ENCODE measurements at regions not wholly inside any gene's neighbourhood (a gene's known extent, or its start where the extent isn't known, plus 50 kb on each side); places are given as distances from the start of the nearest gene placed in this dataset.
"Not testable (repeated sequence)": the region's sequence is repeated elsewhere in the genome, so short reads cannot be mapped to it uniquely, and the experiment has no call there.

GRCh38 chr5:91864962-91865361 is 481.8 kb upstream of the ARRDC3 start:
- no peak for DNase-seq

DNA sequence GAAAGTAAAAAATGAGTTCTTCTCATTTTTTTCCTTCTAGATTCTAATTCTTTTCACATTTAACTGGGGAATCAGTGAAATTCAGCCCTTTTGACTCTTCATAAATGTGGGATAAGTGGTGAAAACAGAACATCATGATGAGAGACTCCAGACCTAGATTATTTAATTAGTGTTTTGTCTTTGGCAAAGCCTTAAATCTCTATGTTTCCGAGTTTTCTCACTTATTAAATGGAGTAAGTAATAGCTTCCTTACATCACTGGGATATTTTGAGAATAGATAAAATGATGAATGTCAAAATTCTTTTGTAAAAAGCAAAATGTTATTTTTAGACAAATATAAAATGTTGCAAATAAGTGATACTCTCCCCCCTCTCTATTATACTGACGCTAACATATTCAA is 468.6 kb upstream of the ARRDC3 start:
- DNase-seq = no peak

GRCh38 chr5:91850031-91850430 is 466.9 kb upstream of the ARRDC3 start:
- no peak for DNase-seq

GRCh38 chr5:91849069-91849468 is 466.0 kb upstream of the ARRDC3 start:
- no peak for DNase-seq

DNA sequence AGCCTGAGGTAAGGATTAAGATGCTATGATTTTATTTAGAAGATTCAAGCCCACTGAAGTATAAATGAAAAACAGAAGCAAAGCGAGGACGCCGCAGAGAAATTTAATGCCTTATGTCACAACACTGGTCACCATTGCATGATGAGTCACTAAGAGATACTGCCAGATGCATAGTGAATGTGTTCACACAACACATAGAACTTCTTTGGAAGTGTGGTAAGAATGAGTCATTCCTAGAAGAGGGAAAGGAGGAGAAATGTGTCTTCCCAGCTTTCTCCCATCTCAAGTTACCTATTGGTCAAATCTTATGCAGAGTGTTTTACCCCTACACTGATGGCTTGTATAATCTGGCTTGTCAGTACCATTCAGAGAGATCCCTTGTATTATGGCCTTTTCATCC is 465.3 kb upstream of the ARRDC3 start:
- DNase-seq = no peak

DNA sequence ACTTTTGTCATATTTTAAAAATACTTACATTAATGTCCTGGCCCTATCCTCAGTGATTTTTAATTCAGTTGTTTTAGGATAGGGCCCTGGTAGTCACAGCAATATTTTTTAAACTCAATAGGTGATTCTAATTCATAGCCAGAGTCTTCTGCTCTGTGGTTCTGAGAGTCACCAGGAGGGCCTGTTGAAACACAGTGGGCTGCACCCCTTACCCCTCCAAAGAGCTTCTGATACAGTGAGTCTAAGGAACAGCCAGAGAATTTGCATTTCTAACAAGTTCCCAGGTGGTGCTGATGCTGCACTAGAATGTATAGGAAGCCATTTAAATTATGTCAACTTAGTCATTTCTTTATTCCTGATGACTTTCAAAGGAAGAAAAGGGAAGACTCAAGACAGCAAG is 458.3 kb upstream of the ARRDC3 start:
- DNase-seq = no peak

DNA sequence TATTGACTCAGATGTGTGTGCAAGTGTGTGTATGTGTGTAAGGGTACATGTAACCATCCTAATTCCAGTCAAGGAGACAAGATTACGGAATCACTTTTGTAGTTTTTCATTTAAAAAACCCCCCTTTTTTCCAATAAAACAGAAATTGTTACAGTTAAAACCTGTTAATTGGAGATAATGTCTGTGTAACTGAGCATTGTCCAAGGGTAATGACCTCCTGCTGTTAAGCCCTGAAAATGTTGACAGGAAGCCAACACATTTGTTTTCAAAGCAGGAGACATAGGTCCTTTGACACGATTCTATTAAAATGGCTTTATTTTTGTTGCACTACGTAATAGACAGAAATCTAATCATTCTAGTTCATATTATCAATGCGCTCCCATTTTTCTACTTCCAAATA is 457.3 kb upstream of the ARRDC3 start:
- no peak for DNase-seq

- no peak for DNase-seq
Observed at GRCh38 chr5:91839721-91840120, 456.6 kb upstream of the ARRDC3 start.

DNA sequence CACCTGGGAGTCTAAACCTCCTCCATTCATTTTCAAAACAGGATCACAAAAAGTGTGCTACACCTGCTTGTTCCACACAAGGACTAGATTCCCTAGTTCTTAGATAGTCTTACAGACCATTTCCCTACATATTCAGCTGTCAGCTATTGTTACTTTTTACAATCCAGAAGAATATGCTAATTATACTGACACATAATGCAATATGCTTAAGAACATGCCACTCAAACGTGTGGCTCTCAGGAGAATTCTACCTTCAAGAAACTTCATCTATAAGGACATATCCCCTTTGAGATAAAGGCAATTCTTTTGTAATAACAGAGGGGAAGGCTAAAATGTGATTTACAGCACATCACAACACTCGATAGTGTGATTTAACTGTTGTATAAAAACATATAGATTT is 456.1 kb upstream of the ARRDC3 start:
- no peak for DNase-seq

DNA sequence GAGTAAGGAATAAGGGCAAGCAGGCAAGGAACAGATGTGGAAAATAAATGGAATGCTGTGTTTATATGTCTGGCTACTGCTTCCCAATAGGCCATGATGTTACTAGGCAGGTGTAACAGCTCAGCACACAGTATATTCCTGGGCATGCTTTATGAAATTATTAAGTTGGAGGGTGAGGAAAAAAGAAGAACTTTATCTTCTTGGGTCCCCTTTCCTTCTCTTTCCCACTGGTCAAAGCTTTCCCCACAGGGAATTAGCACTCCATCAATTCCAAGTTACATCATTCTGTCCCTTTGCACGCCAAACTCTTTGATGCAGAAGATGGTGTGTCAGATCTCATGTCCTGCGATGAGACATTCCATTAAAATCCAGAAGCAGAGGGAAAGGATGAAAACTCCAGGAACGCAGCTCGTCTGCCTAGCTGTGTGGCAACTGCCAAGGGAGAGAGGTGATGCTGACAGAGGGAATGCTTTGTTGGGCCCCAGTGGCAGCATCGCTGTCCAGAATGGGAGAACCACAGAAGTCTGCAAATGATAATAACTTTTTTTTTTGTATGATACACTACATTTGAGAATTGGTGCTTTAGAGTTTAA is 447.3 kb upstream of the ARRDC3 start:
- no peak for DNase-seq

DNA sequence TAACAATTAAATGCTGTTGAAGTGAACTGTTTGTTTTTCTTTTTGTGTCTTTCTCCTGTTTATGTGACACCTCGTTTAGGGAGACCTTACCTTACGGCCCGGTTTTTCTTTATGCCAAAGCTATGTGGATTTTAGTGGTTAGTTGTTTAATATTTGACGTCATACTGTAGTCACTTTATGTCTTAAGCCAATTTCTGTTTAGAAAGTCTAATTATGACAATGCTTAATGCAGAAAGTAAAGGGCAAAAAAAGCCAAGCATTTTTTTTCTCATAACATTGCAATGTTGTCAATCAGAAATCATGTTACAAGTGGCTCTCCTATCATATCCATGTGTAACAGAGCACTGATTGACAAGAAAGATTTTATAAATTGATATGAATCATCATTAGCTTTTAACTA is 442.5 kb upstream of the ARRDC3 start:
- no peak for DNase-seq

DNA sequence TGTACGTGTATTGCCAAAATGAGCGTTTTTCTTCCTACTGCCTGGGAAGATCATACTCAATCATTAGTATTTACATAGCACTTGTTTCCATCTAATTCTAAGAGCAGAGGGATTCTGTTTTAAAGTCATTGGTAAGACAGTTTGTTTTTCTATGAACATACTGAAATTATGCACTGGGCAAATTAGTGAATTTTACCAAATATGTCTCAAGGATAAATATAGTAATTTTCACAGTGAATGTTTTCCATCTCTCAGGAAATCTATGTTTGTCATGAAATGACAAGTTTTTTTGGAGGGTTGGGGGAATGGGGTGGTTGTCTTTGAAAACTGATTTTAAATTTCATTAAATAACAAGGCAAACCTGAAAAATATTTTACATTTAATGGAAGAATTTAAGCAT is 441.3 kb upstream of the ARRDC3 start:
- DNase-seq = no peak

DNA sequence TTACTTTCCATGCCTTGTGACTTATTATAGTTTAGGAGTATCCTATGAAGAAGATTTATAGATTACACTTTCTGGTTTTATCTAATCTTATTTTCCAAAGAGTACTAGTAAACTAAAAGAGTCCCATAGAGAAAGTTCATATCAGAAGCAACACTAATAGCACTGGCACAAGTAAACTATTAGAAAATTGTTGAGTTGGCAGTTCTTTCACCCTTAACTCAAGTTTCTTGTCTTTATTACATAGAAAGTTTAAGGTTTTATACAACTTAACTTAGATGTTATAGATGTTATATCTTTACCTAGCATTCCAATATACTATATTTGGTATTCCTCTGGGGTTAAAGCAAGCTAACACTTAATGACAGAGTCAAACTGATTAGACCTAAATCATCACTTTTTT is 437.8 kb upstream of the ARRDC3 start:
- DNase-seq = no peak

DNA sequence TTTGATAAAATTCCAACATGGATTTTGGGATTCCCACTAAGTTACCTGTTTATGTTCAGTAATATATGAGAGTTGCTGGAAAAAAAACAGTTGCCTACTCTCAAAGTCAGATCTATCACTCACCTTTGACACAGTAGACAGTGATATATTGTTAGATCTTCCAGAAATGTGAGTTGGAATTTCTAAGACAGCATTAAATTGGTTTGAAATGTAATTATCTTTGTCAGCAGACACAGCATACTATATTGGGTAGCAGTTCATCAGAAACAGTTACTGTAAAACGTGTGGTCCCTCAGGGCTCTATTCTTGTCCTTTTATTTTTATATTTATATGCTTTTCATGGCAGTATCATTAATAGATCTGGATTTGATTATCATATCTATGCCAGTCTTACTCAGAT is 433.6 kb upstream of the ARRDC3 start:
- DNase-seq = no peak

DNA sequence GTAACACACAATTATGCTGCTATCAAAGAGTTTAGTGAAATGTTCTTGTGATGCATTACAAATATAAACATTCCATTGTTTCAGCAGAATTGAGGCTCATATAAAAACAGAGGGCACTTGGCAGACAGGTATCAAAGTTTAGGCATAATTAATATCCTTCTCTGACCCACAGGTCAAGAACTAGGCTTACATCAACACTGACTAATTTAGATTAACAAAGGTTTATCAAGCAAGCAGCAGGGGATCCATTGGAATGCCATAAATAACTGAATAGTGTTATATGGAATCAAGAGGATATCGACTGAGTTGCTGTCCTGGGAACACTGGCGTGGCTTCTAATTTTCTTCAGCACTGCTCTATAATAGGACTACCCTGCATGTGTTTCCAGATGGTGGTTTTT is 414.5 kb upstream of the ARRDC3 start:
- no peak for DNase-seq

- no peak for DNase-seq
Observed at GRCh38 chr5:91794856-91795548, 411.9 kb upstream of the ARRDC3 start.

DNA sequence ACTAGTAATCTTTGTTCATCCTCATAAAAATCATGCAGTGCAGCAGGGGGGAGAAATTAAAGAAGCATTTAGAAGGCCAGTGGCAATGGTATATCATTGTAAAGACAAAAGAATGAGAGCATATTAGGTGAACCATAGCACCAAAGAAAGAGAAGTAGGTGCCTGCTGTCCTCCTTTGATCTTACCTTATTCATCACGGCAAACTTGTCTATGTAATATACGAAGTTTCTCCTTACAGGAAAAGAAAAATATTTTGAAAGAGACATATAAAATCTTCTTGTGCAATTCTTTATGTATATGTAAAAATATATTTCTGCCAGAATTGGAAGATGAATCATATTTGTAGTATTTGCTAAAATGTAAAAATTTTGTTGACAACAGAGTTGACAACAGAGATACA is 411.3 kb upstream of the ARRDC3 start:
- no peak for DNase-seq

DNA sequence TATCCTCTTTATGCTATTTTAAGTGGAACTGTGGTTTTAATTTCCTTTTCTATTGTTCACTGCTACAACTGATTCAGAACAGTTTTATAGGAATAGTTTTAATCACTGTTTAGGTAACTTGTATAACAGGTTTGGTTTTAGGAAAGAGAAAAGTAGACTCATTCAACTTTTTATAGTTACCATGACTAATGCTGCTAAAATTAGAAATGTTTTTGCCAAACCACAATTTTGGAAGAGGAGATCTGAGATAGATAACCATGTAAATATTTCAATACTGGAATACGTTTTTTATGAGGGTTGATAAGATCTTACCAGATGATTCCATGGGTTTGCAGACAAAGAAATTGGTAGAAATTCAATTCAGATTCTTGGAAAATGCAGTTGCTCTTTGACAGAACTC is 404.6 kb upstream of the ARRDC3 start:
- DNase-seq = no peak

- DNase-seq = no peak
Observed at GRCh38 chr5:91777671-91778070, 394.6 kb upstream of the ARRDC3 start.

GRCh38 chr5:91776249-91776648 is 393.1 kb upstream of the ARRDC3 start:
- no peak for DNase-seq

- no peak for DNase-seq
Observed at GRCh38 chr5:91770400-91770799, 387.3 kb upstream of the ARRDC3 start.

DNA sequence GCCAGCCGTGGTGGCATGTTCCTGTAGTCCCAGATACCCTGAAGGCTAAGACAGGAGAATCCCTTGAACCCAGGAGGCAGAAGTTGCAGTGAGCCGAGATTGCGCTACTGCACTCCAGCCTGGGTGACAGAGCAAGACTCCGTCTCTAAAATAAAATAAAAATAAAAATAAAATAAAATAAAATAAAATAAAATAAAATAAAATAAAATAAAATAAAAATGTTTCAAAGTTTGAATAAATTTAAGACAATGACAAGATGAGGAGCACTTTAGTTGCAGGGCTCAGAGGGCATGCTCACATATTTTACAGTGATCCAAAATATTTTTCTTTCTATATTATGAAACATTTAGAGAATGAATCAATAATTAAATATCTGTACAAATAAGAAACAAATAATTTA is 374.3 kb upstream of the ARRDC3 start:
- DNase-seq = not testable (repeated sequence)

DNA sequence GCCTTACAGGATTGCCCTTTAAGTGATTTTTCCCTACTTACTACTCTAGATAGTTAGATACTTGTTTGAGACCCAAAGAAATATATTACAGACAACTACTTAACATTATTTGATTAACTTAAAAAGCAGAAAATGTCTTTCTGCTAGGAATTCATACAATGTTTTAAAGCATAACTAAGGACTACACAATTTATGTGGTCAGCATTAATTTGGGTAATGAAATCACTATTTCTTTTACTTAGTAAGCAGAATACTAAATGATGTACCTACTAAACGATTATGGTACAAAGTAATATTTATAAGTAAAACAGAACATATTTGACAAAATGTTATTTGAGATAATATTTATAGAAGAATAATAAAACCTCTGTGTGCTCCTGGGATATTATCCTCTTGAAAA is 371.9 kb upstream of the ARRDC3 start:
- no peak for DNase-seq

DNA sequence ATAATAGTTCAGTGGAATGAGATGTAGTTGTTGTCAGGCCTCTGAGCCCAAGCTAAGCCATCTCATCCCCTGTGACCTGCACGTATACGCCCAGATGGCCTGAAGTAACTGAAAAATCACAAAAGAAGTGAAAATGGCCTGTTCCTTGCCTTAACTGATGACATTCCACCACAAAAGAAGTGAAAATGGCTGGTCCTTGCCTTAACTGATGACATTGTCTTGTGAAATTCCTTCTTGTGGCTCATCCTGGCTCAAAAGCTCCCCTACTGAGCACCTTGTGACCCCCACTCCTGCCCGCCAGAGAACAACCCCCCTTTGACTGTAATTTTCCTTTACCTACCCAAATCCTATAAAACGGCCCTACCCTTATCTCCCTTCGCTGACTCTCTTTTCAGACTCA is 361.4 kb upstream of the ARRDC3 start:
- not testable (repeated sequence) for DNase-seq

DNA sequence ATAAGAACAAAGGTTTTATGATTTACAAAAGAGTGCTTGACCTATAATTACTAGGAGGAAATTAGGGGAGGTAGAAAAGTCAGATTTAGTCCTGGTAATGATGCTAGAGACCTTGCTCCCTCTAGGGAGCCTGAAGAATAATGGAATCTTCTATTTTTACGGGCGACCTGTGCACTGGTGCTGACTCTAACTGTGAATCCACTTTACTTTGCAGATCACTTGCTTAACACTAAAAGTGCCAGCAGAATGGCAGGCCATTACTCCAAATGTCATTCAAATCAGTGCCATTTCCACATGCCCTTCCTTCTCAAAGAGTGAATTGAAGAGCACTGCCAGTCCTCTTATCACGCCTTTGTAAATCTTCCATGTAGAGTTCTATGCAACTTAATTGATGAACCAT is 359.4 kb upstream of the ARRDC3 start:
- no peak for DNase-seq
